KBM-7 (cell line): ENCODE measurements at regions not wholly inside any gene's neighbourhood (a gene's known extent, or its start where the extent isn't known, plus 50 kb on each side); places are given as distances from the start of the nearest gene placed in this dataset.
"Not testable (repeated sequence)": the region's sequence is repeated elsewhere in the genome, so short reads cannot be mapped to it uniquely, and the experiment has no call there.

ENCODE experiments used
- DNase-seq: peaks from one replicate; pipeline ENCODE4 v3.0.0-alpha.2; 2015
- in situ Hi-C: fragments of 300-500 bp; cut with MboI; formaldehyde crosslinking; loops from 2 replicates; pipeline ENCODE4 v1.14.3; 2020; ENCODE audit warnings: low sequenced_read_pairs, low pct_unique_long_range_greater_than_20kb, mixed read lengths

DNA sequence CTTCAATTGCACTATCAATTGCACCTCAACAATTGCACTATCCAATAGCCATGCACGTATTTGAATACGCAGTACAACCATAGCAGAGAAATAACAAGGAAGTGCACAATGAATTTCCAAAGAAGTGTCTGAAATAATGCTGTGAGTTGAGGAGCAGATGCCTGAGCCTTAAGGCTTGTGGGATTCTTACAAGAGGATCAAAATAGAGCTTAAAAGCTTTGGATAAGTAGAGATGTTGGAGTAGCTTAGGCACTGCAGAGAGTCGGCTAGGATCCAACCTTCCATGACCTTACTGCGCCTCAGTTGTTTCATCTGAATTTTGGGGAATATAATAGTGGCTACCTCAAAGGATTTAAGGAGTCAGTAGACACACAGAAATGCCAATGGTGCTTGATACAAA is 196.1 kb upstream of the FLRT2 start:
- no peak for DNase-seq
- in situ Hi-C loops = no loop called here

DNA sequence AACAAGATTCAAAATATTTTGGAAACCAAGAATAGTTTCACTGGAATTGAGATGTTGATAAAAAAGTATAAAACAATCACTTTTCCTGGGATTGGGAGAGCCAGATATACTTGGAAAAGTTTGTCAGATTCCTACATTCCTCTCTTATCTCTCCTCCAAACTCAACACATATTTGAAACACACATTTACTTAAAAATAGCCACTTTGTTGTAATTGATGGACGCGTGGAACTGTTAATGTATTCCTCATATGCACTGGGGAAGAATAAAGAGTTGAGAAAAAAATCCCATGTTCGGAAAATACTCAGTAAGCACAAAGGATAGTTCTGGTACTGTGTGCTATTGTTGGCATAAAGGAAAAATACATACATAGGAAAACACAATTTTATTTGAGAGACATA is 195.6 kb upstream of the FLRT2 start:
- DNase-seq = no peak
- in situ Hi-C loops = no loop called here

DNA sequence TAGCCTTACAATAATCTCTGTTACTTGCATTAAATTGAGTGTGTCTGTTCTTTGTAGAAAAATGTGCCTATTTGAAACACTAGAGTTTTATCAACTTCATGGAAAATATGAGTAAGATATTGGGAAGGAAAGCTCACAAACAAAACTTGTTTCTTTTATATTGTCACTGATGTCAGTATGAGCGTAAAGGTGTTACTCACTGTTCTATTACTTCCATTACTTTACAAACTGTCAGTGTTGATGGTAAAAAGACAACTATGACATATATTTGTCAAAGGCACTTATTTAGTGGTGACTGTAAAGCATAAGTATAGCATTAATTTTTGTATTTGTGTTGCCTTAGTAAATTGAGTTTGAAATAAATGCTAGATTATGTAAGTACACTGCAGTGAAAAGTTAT is 193.7 kb upstream of the FLRT2 start:
- in situ Hi-C loops = no loop called here
- no peak for DNase-seq

DNA sequence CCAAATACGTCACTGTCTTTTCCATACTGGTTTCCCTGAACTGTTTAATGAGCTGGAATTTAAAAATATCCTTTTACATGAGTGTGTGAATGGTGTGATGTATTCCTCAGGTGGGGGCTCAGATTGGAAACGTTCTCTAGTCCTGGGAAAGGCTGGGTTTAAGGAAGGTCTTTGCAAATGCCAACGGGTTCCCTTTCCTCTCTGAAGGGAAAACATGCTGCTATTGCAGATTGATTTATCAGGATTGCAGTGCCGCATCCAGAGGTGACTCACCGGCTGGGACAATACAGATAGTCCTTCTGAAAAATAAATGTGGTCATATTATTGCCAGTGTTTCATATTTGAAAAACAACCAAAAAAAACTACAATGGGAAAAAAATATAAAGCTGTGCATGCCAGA is 193.1 kb upstream of the FLRT2 start:
- in situ Hi-C loops = no loop called here
- DNase-seq = no peak

DNA sequence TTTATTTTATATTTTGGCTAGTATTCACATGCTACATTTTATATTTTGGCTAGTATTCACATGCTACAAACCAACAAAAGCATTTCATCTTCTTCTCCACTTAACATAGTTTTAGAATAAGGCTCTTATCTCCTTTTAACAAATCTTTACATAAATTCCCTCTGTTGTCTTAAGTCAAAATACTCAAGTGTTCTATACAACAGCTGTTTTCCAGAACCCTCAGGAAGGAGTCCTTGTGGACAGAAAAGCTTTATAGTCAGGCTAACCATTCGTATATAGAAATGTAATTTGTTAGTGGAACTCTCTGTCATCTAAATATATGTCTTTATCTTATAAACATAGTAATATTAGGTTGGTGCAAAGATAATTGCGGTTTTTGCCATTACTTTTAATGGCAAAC is 191.0 kb upstream of the FLRT2 start:
- in situ Hi-C loops = no loop called here

DNA sequence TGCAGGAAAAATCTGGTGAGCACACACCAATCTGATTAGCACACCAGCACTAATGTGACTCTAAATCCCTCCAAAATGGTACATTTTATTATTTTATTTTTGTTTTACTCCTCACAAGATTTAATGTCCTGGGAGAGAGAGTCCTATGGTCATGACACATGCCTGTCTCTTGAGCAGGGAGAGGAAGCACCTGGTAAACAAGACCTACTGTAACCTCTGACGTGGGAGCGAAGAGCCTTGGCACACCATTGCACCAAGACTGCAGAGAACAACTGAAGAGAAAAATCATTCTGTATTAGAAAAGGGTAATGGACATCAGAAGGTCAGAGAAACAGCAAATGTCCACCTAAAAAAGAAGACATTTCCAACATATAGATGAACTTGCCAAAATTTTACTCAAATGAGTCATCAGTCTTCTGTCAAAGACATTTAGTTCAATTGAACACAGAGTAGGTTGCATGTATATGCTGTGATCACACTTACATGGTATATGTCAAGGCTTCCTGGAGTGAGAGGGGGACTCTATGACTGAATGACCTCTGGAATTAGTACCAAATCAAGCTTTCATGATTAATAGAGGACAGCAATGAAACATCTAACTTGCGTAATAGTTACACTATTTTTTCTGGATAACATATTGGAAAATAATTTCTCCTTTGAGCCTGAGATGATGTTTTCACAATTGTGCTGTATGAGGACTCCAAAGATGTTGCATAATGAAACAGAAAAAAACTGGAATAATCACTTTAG is 186.9 kb upstream of the FLRT2 start:
- in situ Hi-C loops = no loop called here

More for the DNA sequence above, 191.0 kb upstream of the FLRT2 start:
- no peak for DNase-seq

DNA sequence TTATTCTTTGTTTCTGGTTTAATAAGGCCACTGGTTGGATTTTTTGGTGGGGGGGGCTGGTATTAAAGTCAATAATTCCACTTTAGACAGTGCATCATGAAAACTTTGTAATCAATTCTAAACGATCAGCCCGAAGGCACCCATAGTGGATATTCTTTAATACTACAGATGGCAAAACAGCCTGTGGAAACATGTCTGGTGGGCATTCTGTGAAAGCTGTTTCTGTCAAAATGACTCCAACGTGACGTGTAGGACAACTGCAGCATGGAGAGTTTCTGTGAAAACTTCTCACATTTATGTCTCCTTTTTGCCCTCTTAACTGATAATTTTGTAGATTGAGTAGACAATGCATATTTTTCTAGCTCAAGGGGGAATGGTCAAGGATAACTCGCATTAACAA is 185.8 kb upstream of the FLRT2 start:
- no peak for DNase-seq
- in situ Hi-C loops = no loop called here

More for the DNA sequence above, 186.9 kb upstream of the FLRT2 start:
- DNase-seq = no peak

DNA sequence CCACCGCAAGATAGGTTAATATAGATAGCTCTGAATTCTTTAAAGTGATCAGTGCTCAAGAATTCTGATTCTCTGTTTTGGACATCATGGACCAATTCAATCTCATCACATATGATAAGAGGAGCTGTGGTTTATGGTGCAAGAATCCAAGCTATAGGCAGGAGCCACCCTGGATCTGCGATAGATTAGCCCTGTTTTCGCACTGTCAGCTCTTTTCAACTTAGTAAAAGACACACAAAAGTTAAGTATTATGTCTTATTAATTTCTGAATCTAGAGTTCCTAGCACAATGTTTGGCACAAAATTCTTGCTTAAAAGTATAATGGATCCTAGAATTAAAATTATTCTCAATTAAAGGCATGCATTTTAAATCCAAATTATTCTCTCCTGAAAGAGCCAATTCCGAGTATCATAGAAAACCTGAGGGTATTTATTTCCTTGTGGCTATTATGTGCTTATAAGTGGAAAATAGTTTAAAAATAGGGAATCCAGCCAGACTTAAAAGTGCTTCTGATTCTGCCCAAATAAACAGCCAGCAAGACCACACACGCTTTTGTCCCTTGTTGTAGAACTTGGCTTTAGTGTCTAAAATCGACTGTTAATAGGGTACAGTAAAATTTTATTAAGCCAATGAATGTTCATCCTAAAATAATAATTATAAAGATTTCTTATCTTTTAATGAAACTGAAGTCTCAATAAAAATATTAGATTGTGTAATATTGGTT is 184.9 kb upstream of the FLRT2 start:
- in situ Hi-C loops = no loop called here
- DNase-seq = no peak

DNA sequence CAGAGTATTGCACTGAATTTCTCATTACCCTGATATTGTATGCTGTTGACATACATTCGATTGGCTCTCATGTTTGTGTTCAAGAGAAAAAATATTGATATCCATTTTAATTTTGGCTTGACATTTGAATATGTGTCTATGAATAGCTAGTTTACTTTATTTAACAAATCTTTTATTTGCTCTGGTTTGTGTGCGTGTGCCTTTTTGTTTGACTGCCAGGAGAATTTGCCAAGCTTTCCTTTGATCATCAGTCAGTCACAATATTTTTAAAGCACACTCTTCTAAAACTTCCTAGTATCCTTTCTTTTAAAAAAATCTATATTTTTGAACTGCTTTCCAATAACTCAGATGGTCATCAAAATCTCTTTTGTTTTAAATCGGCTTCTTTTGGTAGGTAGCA is 179.3 kb upstream of the FLRT2 start:
- in situ Hi-C loops = no loop called here
- DNase-seq = no peak

DNA sequence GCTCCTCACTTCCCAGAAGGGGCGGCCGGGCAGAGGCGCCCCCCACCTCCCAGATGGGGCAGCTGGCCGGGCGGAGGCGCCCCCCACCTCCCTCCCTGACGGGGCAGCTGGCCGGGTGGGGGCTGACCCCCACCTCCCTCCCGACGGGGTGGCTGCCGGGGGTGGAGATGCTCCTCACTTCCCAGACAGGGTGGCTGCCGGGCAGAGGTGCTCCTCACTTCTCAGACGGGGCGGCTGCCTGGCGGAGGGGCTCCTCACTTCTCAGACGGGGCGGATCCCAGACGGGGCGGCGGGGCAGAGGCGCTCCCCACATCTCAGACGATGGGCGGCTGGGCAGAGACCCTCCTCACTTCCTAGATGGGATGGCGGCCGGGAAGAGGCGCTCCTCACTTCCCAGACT is 177.4 kb upstream of the FLRT2 start:
- DNase-seq, in situ Hi-C loops: not testable (repeated sequence)

DNA sequence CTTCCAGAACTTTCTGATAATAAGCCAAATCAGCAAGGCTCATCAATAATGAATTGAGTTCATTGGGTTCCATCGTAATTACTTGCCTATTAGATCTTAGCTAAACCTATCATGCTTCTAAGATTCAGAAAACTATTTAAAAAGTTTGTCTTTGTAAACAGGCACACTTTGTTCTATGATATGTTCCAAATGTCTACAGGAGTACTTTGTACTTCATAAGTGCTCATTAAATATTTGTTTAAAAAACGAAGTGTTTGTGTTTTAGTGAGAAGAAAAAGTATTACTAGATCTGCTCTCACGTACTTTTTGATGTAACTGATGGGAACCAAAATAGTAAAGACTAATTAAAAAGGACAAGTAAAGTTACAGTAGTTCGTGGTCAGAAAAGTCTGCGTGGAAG is 172.8 kb upstream of the FLRT2 start:
- in situ Hi-C loops = no loop called here
- DNase-seq = no peak

DNA sequence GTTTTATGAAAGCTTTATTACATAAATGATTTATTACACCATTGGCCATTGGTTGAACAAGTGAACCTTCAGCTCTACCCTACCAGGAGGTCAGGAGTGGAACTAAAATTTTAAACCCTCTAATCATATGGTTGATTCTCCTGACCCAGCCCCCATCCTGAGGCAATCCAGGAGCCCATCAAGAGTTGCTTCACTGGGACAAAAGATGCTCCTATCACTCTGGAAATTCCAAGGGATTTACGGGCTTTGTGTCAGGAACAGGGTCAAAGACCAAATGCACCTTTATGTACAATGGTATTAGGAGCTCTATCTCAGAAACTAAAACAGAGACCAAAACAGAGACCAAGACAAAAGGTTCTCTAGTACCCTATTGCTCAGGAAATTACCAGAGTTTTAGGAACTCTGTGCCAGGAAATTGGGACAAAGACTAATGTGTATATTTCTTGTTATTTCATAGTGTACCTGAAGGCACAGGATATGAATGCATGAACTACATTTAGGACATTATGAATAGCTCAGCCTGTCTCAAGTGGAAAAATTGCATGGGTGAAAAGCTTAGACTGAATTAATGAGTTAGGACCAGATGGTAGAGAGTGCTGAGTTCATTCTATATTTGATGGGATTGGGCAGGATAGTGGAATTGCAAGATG is 171.7 kb upstream of the FLRT2 start:
- in situ Hi-C loops = no loop called here
- DNase-seq = no peak

DNA sequence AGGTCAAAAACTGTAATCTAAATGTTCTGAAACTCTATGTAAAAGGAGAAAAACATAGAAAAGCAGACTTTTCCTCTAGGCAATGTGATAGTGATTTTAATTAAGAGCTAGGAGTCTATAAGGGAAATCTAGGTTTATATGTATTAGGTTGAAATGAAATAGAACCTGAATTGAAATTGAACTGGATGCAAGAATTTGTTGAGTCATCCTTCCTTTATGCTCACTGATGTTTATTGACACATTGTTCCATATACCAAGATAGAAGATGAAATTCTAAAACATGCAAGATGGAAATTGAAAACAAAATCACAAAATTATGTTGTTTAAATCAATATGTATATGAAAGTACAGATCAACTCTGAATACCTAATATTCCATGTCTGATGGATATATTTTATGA is 170.4 kb upstream of the FLRT2 start:
- DNase-seq = no peak
- in situ Hi-C loops = no loop called here

DNA sequence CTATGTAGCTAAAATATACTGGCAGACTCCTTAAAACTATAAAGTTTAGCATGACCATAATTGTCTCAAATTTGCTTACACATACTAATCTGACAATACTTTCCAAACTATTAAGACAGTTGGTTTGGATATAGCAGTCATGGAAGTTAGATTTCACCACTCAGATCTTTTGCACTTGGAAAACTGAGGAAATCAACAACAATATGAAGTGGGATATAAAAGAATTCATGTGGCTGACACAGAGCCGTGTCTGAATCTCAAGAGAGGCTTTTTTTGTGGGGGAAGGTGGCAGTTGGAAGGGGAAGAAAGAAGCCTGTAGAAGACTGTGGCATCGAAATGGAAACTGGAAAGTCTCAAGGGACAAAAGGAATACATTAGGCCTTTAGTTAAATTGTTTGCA is 166.6 kb upstream of the FLRT2 start:
- in situ Hi-C loops = no loop called here
- no peak for DNase-seq

DNA sequence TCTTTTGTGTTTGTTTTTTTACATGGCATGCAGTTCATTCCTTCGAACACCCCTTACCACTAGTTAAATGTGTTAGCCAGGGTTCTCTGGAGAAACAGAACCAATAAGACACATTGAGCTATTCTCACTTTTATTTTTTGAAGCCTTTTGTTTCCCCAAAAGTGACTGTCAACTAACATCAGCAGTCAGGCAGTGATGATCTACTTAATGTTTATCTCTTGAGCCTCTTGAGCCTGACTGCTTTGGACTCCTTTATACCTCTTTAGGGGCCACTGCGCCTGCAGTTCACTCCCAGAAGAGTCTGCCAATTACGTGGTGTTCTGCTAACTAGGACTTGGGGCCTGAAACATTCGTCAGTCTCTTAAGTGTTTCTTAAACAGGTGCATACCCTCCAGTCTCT is 163.7 kb upstream of the FLRT2 start:
- in situ Hi-C loops = no loop called here
- no peak for DNase-seq

DNA sequence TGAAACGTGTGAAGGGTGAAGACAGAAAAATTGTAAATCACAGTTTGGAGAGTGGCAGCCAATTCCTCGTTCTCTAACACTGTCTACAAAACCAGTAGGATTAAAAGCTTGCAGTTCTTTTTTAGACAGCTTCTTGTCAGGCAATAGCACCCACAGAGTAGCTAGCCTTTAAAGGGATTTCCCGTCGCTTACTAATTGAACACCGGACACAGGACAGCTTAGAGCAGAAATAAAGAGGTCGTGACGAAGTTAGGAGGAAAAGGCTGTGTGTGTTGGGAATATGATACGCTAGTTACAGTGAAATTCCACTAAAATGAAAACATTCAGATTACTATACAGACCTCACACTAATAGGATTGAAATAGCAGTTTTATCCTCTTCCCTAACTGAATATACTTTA is 149.1 kb upstream of the FLRT2 start:
- in situ Hi-C loops = no loop called here
- no peak for DNase-seq

DNA sequence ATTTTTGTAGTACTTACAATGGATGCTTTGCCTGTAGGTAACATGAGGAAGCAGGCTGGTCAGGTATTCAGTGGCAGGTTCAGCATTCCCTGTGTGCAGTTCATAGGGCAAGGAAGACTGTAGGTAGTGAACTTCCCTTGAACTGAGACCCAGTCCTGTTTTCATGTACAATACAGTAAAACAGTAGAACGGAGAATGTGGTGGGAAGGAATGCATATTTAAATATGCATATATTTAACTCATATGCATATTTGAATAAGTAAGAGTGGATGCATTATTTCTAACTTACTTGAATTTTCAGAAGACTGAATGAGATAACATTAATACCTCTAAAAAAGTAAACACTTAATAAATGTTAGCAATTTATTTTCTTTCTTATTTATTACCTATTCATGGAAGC is 147.6 kb upstream of the FLRT2 start:
- DNase-seq = no peak
- in situ Hi-C loops = no loop called here

DNA sequence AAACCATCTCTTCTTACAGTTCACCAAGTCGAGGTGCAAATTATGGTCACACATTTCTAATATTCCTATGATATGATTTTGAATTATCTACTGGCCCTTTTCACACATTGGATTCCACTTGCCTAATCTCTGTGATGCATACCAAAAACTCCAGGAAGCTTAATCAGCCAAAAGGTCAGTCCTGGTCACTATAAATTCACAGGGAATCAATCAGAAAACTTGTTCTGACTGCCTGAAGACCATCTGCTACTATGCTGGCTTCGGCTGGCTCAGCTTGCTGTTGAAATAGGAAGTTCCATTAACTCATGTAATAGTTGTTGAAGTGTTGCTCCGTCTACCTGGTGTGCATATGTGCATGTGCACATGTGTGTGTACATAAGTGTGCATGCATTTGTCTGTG is 142.8 kb upstream of the FLRT2 start:
- DNase-seq = no peak
- in situ Hi-C loops = no loop called here

DNA sequence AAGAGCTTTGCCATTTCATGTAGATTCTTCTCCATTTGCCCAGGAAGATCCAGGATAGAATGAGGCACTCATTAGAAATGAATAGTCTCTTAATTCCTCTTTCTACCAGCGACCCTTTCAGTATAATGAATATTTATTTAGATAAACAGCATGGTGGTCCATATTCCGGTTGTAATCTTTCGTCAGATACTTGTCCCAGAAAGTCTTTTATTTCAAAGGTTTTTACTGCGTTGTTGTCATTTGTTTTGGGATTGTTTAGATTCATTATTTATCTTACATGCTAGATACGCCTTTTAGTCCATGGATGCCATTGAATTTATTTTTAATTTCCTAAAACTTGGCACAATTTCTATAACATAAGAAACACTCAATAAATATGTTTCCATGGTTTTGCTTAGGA is 139.7 kb upstream of the FLRT2 start:
- DNase-seq = no peak
- in situ Hi-C loops = no loop called here

DNA sequence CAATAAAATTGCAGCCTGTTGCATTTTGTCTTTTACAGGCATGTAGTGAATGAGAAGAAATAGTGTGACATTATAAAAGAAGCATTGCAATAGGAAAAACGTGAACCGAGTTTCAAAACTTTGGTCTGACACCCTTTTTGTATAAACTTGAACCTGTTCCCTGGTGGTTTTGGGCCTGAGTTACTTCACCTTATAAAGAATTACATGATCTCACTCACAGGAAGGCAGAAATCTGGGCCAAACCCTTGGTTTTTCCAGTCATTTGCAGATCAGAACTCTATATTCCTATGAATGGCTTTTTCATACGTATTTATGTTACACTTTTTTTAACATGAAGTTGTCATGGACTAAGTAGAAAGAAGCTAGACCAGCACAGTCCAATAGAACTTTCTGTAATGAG is 138.5 kb upstream of the FLRT2 start:
- DNase-seq = no peak
- in situ Hi-C loops = no loop called here

DNA sequence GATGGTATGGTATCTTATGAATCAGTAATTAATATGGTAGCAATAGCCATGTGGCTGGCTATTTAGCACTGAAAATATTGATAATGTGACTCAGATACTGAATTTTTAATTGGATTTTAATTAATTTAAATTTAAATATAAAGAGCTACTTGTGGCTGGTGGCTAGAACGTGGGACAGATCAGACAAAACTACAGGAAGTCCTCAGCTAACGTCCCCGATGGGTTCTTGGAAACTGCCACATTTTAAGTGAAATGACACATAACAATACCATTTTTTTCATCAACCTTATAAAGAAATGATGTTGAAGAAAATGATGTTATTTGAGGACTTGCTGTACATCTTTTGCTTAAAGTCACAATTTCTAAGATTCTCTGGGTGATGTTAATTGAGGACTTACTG is 138.1 kb upstream of the FLRT2 start:
- in situ Hi-C loops = no loop called here
- DNase-seq = no peak
